GM13976 (cell line): ENCODE measurements at regions not wholly inside any gene's neighbourhood (a gene's known extent, or its start where the extent isn't known, plus 50 kb on each side); places are given as distances from the start of the nearest gene placed in this dataset.
"Not testable (repeated sequence)": the region's sequence is repeated elsewhere in the genome, so short reads cannot be mapped to it uniquely, and the experiment has no call there.

Source experiments
- DNase-seq: peaks from one replicate; pipeline ENCODE4 v3.0.0; 2012; ENCODE audit warnings: low spot score
- in situ Hi-C: fragments of 300-500 bp; cut with MboI; formaldehyde crosslinking; loops from one replicate; pipeline ENCODE4 v1.12.0; 2022; ENCODE audit warnings: low sequenced_read_pairs, mixed read lengths, inconsistent platforms; ENCODE audit not compliant: unreplicated experiment
- TF ChIP-seq, protein P1 (sequence below): IDR thresholded peaks from 2 replicates; pipeline ENCODE4 v1.5.1; 2012; ENCODE audit warnings: borderline replicate concordance, mild to moderate bottlenecking; ENCODE audit not compliant: insufficient read depth; ENCODE audit errors: extremely low read depth, missing control alignments, control extremely low read depth

DNA sequence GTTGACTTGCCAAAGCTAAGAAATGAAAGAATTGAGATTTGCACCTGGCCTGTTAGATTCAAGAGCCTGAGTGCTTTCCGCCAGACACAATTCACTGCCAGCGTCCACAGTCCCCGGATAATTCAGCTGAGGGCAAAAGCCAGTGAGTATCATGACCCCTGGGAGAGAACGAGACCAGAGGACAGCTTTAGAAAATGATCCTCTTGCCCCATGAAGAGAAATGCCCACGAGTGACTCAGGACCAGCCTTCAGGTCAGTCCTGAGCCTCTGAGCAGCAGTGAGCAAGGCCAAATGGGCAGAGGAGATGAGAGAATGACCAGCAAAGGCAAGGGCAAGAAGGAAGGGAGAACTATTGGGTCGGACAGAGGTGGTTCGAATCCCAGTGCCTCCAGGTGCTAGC is 273.5 kb downstream of the FAM43A start:
- TF ChIP-seq, protein P1, sequence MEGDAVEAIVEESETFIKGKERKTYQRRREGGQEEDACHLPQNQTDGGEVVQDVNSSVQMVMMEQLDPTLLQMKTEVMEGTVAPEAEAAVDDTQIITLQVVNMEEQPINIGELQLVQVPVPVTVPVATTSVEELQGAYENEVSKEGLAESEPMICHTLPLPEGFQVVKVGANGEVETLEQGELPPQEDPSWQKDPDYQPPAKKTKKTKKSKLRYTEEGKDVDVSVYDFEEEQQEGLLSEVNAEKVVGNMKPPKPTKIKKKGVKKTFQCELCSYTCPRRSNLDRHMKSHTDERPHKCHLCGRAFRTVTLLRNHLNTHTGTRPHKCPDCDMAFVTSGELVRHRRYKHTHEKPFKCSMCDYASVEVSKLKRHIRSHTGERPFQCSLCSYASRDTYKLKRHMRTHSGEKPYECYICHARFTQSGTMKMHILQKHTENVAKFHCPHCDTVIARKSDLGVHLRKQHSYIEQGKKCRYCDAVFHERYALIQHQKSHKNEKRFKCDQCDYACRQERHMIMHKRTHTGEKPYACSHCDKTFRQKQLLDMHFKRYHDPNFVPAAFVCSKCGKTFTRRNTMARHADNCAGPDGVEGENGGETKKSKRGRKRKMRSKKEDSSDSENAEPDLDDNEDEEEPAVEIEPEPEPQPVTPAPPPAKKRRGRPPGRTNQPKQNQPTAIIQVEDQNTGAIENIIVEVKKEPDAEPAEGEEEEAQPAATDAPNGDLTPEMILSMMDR = no peak
- in situ Hi-C loops = no loop called here
- DNase-seq = no peak

DNA sequence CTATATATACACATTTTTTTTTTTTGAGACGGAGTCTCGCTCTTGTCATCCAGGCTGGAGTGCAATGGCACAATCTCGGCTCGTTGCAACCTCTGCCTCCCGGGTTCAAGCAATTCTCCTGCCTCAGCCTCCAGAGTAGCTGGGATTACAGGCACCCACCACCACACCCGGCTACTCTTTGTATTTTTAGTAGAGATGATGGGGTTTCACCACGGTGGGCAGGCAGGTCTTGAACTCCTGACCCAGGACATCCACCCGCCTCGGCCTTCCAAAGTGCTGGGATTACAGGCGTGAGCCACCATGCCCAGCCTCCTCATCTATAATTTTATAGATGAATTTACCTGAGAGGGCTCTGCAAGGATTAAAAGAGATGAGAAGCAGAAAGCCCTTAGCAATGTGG is 274.0 kb downstream of the FAM43A start:
- in situ Hi-C loops, DNase-seq: not testable (repeated sequence)

DNA sequence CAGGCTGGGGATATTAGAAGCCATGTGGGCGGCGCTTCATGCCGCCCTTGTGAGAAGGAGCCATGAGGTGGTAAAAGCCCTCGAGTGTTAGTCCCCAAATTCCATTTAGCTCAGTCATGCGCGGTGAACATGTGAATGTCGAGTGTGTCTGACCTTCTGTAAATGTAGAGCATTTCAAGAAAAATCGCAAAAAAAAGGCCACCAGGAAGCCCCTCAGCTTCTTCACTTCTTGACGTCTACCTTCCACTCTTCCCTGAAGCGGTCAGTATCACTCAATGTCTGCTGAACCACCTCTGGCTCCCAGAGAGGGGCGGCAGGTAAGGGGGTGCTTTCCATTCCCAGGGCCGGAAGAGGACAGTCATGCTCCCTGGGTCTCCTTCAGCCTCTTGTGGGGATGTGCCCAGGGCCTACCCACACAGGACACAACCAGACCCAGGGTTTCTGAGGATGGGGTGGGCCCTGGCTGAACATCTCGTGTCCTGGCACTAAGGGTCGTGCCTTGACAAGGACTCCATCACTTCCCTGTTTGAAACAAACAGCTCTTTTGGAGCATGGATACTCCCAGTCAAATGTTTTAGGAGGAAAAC is 274.9 kb downstream of the FAM43A start:
- in situ Hi-C loops = no loop called here
- TF ChIP-seq, protein P1 = no peak
- DNase-seq = no peak

DNA sequence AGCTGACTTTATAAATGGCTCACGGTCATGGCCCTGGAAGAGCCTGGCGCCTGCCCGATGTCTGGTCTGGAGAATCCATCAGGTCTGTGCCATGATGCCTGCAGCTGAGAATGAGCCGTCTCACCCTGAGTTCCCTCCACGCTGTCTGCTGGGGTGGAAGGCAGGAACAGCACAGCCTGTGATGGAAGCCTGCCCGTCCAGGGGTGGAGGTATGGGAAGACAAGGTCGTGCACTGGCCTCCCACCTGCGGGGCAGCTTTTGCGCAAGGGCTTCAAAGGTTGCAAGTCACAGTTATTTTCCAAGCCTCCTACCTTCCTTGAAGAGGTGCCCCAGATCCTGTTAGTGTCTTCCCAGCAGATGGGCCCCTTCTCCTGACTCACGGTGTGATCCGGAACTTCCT is 275.5 kb downstream of the FAM43A start:
- DNase-seq = no peak

DNA sequence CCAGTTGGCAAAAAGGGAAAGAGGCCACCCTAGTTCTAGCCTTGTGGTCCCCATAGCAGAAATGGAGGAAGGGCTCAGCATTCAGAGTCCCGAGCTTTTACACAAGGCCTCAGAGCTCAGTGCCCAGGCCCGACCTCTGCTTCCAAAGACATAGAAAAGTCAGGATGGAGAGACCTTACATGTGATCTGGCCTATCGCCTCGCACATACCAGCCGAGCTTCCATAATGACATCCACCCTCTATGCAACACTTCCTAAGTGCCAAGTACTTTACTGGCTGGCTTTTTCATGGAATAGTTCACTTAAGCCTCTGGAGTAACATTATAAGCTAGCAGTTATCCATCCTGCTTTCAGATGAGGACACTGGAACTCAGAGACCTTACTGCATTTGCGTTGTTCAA is 275.9 kb downstream of the FAM43A start:
- TF ChIP-seq, protein P1 = no peak
- no peak for DNase-seq
- in situ Hi-C loops = no loop called here

More for the DNA sequence above, 275.5 kb downstream of the FAM43A start:
- in situ Hi-C loops = no loop called here
- TF ChIP-seq, protein P1 = no peak

DNA sequence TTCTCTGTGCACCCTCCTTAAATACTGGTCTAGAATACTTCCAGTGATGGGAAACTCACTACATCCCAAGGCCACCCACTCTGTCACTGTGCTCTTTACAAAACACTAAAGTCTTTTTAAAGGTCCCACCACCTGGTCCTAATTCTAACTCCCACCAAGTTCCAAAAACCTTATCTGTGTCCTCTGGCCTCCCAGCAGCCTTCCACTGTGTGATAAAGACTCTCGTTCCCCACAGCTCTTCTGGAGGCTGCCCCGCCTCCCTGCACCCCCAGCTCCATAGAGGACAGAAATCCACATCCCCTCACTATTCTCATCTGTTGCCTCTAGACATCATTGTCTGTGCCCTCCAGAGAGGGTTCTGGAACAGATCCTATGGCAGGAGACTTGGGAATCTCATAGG is 276.4 kb downstream of the FAM43A start:
- in situ Hi-C loops = no loop called here
- no peak for DNase-seq
- TF ChIP-seq, protein P1 = no peak

DNA sequence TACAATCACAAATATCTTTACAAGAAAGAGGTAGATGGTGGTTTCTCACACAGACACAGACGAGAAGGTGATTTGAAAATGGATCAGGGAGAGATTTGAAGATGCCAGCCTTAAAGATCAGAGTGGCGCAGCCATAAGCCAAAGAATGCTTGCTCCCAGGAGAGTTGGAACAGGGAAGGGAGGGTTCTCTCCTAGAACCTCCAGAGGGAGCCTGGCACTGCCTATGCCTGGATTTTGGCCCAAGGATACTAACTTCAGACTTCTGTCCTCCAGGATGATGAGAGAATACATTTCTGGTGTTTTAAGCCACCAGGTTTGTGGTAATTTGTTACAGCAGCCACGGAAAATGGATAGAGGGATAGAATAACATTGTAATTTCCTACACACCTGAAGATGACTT is 279.1 kb downstream of the FAM43A start:
- TF ChIP-seq, protein P1 = no peak
- in situ Hi-C loops = no loop called here
- no peak for DNase-seq
